HepG2 (cell line): ENCODE measurements at regions not wholly inside any gene's neighbourhood (a gene's known extent, or its start where the extent isn't known, plus 50 kb on each side); places are given as distances from the start of the nearest gene placed in this dataset.

Source experiments
- ATAC-seq: fragments of 200-7000 bp; cut with Tn5 transposase; 3 replicates; pipeline ENCODE4 v1.9.1; 2020; ENCODE audit warnings: mild to moderate bottlenecking, moderate library complexity
- BruUV-seq: library from RNA; stranded (reverse); fragments of 400-500 nt; replicated peaks from 2 replicates; lab custom pipeline; 2021; lab: Mats Ljungman, UMichigan
- CTCF ChIA-PET: fragments of 300-600 bp; formaldehyde crosslinking; extraction: SDS; loops from one replicate; lab custom pipeline; 2021; ENCODE audit warnings: low total read pairs, inconsistent platforms, low intra/inter-chr PET ratio; lab: Yijun Ruan, JAX
- POLR2A ChIA-PET: fragments of 350-600 bp; sonication (Branson Sonifier 250); formaldehyde crosslinking; loops from one replicate; lab custom pipeline; 2020; ENCODE audit warnings: antibody characterized with exemption, inconsistent platforms; lab: Yijun Ruan, JAX
- DNase-seq: peaks from one replicate; pipeline ENCODE4 v3.0.0-alpha.2; 2015; ENCODE audit warnings: low spot score
- FAIRE-seq: peaks from 3 replicates; lab custom pipeline; 2011; peaks lifted over from hg19 to GRCh38; lab: Jason Lieb, UNC
- H2AFZ ChIP-seq: one replicate; pipeline ENCODE4 v1.6.1; 2011; ENCODE audit warnings: low read length, inconsistent platforms
- H3K27ac ChIP-seq: fragments of 300-600 bp; 3 replicates; pipeline ENCODE4 v1.8.0; 2011; ENCODE audit warnings: mixed run types, mild to moderate bottlenecking, mixed read lengths, low read length, inconsistent platforms; ENCODE audit not compliant: insufficient read depth; ENCODE audit errors: extremely low read length
- H3K27me3 ChIP-seq, 2 experiments: fragments of 200-600 bp in 1 of 2; 2 replicates in 1 of 2; 3 replicates in 1 of 2; pipeline versions ENCODE4 v1.6.0 to v1.8.0; 2011; ENCODE audit warnings: low read length in 2 of 2, mild to moderate bottlenecking in 2 of 2, moderate library complexity in 2 of 2, inconsistent platforms in 1 of 2; ENCODE audit not compliant: insufficient read depth in 2 of 2, control insufficient read depth in 1 of 2
- H3K36me3 ChIP-seq, 2 experiments: fragments of 200-600 bp in 1 of 2; replicated peaks in 1 of 2; 2 replicates in 1 of 2; 3 replicates in 1 of 2; pipeline versions ENCODE4 v1.5.1 to v1.8.0; 2011; ENCODE audit warnings: low read length in 2 of 2, inconsistent platforms in 1 of 2; ENCODE audit not compliant: insufficient read depth in 2 of 2, control insufficient read depth in 1 of 2
- H3K4me1 ChIP-seq: 2 replicates; pipeline ENCODE4 v1.5.1; 2012; ENCODE audit warnings: low read length, inconsistent platforms; ENCODE audit not compliant: insufficient read depth
- H3K4me2 ChIP-seq: 2 replicates; pipeline ENCODE4 v1.6.0; 2011; ENCODE audit warnings: low read depth, low read length, inconsistent platforms
- H3K4me3 ChIP-seq, 3 experiments: fragments of 200-600 bp in 1 of 3; sonication (generic), shearing (Covaris generic) in 1 of 3; replicated peaks in 1 of 3; 2 replicates each; pipeline ENCODE4 v1.5.1; 2011 to 2016; ENCODE audit warnings: low read length in 3 of 3, inconsistent platforms in 2 of 3, low read depth in 2 of 3, mild to moderate bottlenecking in 2 of 3, control low read depth in 1 of 3, mixed read lengths in 1 of 3; ENCODE audit not compliant: insufficient read depth in 1 of 3
- H3K79me2 ChIP-seq: one replicate; pipeline ENCODE4 v1.6.1; 2011; ENCODE audit warnings: low read length, inconsistent platforms; ENCODE audit not compliant: insufficient read depth
- H3K9ac ChIP-seq: 2 replicates; pipeline ENCODE4 v1.6.0; 2011; ENCODE audit warnings: mild to moderate bottlenecking, low read depth, low read length, inconsistent platforms; ENCODE audit not compliant: insufficient read depth
- H3K9me3 ChIP-seq: 2 replicates; pipeline ENCODE4 v1.5.1; 2012; ENCODE audit warnings: mild to moderate bottlenecking, low read length
- H4K20me1 ChIP-seq: 2 replicates; pipeline ENCODE4 v1.6.0; 2011; ENCODE audit warnings: inconsistent platforms, mild to moderate bottlenecking, low read length, moderate library complexity; ENCODE audit not compliant: insufficient read depth
- ATM ChIP-seq: fragments of 450-650 bp; IDR thresholded peaks from 2 replicates; pipeline ENCODE4 v1.7.1; 2017; ENCODE audit warnings: mild to moderate bottlenecking, borderline replicate concordance
- GLI4 ChIP-seq: sonication (generic); formaldehyde crosslinking; IDR thresholded peaks from 2 replicates; pipeline ENCODE4 v1.5.1; 2020; ENCODE audit warnings: missing genetic modification reagents, mild to moderate bottlenecking, moderate library complexity, borderline replicate concordance
- PCBP2 ChIP-seq: fragments of 200-400 bp; formaldehyde crosslinking; optimal IDR thresholded peaks from 2 replicates; pipeline ENCODE3; 2018; ENCODE audit warnings: low read length, low read depth; ENCODE audit not compliant: poor library complexity, severe bottlenecking
- ZFP1 ChIP-seq: IDR thresholded peaks from 2 replicates; pipeline ENCODE4 v1.6.1; 2016
- ZNF772 ChIP-seq: sonication (generic); formaldehyde crosslinking; IDR thresholded peaks from 2 replicates; pipeline ENCODE4 v1.5.0; 2020; ENCODE audit warnings: mild to moderate bottlenecking, missing genetic modification reagents
- ZNF788 ChIP-seq: sonication (generic); formaldehyde crosslinking; IDR thresholded peaks from 2 replicates; pipeline ENCODE4 v1.5.0; 2020; ENCODE audit warnings: mild to moderate bottlenecking, missing genetic modification reagents, borderline replicate concordance
- WGBS: methylation state at CpG from one replicate; pipeline ENCODE4 v1.1.6; 2017; ENCODE audit warnings: low lambda C conversion rate; 5-methylcytosine and 5-hydroxymethylcytosine counted together
- in situ Hi-C: cut with HindIII; loops from 2 replicates; pipeline ENCODE4 v1.10.0; 2017; ENCODE audit warnings: low pct_unique_long_range_greater_than_20kb; ENCODE audit not compliant: extremely low pct_ligation_motif_present
- intact Hi-C: fragments of 100-400 bp; cut with micrococcal nuclease; formaldehyde crosslinking; loops from one replicate; pipeline ENCODE4 v1.10.0; 2022; ENCODE audit not compliant: unreplicated experiment
- TF ChIP-seq, protein P1 (sequence below): IDR thresholded peaks from 2 replicates; pipeline ENCODE4 v1.6.1; 2016; ENCODE audit warnings: mild to moderate bottlenecking

DNA sequence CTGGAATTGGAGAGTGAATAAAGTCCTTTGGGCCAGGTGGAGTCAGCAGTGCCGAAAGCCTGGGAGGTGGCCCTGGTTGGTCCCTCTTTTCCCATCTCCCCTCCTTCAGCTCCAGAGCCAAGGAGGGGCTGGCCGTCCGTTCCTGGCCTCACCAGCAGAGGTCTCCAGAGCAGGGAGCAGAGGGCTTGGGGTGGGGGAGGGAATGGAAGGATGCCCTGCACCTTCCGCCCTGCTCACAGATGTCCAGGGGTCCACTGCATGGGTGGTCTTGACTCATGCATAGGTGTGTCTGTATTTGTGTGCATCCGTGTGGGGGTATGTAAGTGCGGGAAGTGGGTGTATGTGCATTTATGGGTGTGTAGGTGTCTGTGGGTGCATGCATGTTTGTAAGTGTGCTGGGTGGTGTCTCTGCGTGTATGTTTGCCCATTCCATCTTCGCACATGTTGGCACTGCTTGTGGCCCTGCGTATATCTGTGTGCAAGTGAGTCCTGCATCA, 201.8 kb downstream of the ZFP36L2 start (continued):
- TF ChIP-seq, protein P1, sequence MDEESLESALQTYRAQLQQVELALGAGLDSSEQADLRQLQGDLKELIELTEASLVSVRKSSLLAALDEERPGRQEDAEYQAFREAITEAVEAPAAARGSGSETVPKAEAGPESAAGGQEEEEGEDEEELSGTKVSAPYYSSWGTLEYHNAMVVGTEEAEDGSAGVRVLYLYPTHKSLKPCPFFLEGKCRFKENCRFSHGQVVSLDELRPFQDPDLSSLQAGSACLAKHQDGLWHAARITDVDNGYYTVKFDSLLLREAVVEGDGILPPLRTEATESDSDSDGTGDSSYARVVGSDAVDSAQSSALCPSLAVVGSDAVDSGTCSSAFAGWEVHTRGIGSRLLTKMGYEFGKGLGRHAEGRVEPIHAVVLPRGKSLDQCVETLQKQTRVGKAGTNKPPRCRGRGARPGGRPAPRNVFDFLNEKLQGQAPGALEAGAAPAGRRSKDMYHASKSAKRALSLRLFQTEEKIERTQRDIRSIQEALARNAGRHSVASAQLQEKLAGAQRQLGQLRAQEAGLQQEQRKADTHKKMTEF (CRISPR knock-in tag): 0 out of 2 replicates have a peak, but pooled peaks have one; percentile 26
- no peak for TF ChIP-seq ATM

DNA sequence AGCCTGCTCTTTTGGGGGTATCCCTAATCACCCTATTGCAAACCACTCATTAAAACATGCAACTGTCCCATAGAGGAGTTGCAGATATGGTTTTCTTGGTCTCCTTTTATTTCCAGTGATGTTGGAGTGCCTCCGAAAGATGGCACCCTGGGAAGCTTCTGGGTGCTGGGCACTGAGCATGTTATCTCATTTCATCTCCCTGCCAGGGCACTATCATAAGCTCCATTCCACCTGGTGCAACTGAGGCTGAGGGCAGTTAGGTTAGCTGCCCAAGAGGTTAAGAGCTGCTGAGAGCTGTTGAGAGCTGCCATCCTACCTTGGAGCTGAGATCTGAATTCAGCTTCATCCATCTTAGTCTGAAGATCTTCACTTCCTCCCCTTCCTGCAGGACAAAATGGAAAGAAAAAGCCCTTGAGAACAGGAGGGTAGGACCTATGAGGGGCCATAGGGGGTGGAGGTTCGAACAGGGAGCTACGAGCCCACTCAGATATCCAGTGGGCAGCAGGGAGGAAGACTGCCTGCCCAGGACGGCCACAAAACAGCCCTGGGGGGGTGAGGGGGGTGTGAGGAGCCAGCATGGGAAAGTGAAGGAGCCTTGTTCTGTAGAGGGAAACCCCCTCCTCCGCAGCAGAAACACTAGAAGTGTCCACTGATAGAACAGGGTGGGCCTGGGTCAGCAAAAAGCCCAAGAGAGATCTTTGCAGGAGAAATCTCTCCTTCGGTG, 202.5 kb downstream of the ZFP36L2 start:
- FAIRE-seq: no peak
- H3K4me2 ChIP-seq: no peak overlapping the region
- H3K79me2 ChIP-seq: no peaks in the 10 kb centered on the region
- H3K27ac ChIP-seq: no peak overlapping the region
- no peaks in the 10 kb centered on the region for H3K27me3 ChIP-seq
- ChIA-PET CTCF (interaction anchor here (0.8 to 2.1 kb wide), 6 partner anchors 45 to 460 kb away, joined by 4 to 22 read pairs (median 6); no protein-coding TSS in a partner anchor), POLR2A (interaction anchor here (0.6 to 4.0 kb wide), 10 partner anchors 13 to 204 kb away, joined by 3 to 35 read pairs (median 4); partner anchors contain the start of gene ZFP36L2)
- peaks cover 66% of the 10 kb centered on the region for H3K4me1 ChIP-seq
- H4K20me1 ChIP-seq: no peaks in the 10 kb centered on the region
- 74% methylated on average over 6 of the region's 6 CpGs for WGBS
- H2AFZ ChIP-seq: no peak overlapping the region
- in situ Hi-C loops (loop anchor here (5.0 to 10.0 kb wide), 3 partner anchors 47 to 461 kb away; no protein-coding TSS in a partner anchor), intact Hi-C loops (loop anchor here (5.0 kb wide), 3 partner anchors 103 to 458 kb away; partner anchors contain the start of gene ZFP36L2)
- TF ChIP-seq ZNF788 (0 out of 2 replicates have a peak, but pooled peaks have one; percentile 61), ZFP1 (CRISPR knock-in tag) (no peak), GLI4 (CRISPR knock-in tag) (0 out of 2 replicates have a peak, but pooled peaks have one; percentile 2), PCBP2 (peak; percentile 1), ZNF772 (0 out of 2 replicates have a peak, but pooled peaks have one; percentile 55)
- DNase-seq: no peak
- H3K9me3 ChIP-seq: peaks cover 15% of the 10 kb centered on the region
- H3K36me3 ChIP-seq: no peaks in the 10 kb centered on the region
- ATAC-seq: no peak
- no peak overlapping the region for H3K9ac ChIP-seq
- no TSS peak for BruUV-seq
- no peak overlapping the region for H3K4me3 ChIP-seq
